22Rv1 (cell line): ENCODE measurements at regions not wholly inside any gene's neighbourhood (a gene's known extent, or its start where the extent isn't known, plus 50 kb on each side); places are given as distances from the start of the nearest gene placed in this dataset.

Experiments
- CTCF ChIP-seq: fragments of 450-650 bp; IDR thresholded peaks from 2 replicates; pipeline ENCODE4 v1.5.1; 2017; ENCODE audit warnings: mild to moderate bottlenecking
- ZFX ChIP-seq: fragments of 450-650 bp; IDR thresholded peaks from 2 replicates; pipeline ENCODE4 v1.6.1; 2017; ENCODE audit warnings: antibody characterized with exemption, borderline replicate concordance

DNA sequence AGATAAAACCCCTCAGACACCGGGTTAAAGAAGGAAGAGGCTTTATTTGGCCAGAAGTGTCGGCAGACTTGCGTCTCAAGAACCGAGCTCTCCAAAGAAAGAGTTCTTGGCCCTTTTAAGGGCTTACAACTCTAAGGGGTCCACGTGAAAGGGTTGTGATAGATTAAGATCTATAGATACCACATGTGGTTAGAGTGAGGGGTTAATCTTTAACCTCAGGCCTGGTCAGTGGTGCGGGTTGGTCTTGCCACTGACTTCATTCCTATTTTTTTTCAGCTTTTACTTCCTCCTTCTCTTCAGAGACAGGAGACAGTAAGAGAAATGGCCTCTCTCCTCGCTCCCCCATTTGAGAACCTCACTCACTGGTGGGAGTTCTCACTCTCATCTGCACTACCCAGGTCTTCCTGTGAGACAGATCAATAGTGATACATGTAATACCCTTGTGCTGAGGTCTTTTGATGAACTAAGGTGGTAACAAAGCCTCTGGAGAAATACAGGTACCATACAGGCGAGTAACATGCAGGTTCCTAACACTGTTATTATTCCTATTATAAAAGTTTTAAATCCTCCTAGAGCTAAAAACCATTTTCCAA is 52.4 kb upstream of the COX7C start:
- no peak for TF ChIP-seq CTCF
- TF ChIP-seq ZFX: no peak
